ENCODE measurements at regions not wholly inside any gene's neighbourhood (a gene's known extent, or its start where the extent isn't known, plus 50 kb on each side); places are given as distances from the start of the nearest gene placed in this dataset.

DNA sequence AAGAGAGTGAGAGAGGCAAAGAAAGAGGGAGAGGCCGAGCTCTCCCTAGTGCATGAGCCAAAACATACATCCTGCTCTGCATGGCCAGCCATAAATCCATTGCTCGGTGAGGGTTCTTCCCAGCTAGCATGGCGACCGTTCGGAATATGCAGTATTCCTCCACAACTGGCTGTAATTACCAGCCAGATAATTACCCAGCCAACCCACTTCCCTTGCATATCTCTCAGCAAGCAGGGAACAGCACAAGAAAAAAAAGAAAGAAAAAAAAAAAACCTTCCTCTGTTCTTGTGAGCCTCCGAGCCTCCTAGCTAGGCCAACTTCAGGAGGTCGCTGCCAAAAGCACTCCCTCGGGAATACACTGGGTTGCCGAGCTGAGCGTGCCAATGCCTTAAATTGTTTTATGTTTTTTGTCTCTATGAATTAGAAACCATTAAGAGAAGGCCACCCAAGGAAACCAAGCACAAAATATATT, 567.9 kb downstream of the MED13L start (continued):
- TF ChIP-seq CUX1 (CRISPR knock-in tag; IDR thresholded peaks at IDR 0.05) = no peak
- TF ChIP-seq, protein P1, sequence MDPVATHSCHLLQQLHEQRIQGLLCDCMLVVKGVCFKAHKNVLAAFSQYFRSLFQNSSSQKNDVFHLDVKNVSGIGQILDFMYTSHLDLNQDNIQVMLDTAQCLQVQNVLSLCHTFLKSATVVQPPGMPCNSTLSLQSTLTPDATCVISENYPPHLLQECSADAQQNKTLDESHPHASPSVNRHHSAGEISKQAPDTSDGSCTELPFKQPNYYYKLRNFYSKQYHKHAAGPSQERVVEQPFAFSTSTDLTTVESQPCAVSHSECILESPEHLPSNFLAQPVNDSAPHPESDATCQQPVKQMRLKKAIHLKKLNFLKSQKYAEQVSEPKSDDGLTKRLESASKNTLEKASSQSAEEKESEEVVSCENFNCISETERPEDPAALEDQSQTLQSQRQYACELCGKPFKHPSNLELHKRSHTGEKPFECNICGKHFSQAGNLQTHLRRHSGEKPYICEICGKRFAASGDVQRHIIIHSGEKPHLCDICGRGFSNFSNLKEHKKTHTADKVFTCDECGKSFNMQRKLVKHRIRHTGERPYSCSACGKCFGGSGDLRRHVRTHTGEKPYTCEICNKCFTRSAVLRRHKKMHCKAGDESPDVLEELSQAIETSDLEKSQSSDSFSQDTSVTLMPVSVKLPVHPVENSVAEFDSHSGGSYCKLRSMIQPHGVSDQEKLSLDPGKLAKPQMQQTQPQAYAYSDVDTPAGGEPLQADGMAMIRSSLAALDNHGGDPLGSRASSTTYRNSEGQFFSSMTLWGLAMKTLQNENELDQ (CRISPR knock-in tag; IDR thresholded peaks at IDR 0.05; ENCODE audit: borderline replicate concordance) = no peak
- TF ChIP-seq, protein P2, sequence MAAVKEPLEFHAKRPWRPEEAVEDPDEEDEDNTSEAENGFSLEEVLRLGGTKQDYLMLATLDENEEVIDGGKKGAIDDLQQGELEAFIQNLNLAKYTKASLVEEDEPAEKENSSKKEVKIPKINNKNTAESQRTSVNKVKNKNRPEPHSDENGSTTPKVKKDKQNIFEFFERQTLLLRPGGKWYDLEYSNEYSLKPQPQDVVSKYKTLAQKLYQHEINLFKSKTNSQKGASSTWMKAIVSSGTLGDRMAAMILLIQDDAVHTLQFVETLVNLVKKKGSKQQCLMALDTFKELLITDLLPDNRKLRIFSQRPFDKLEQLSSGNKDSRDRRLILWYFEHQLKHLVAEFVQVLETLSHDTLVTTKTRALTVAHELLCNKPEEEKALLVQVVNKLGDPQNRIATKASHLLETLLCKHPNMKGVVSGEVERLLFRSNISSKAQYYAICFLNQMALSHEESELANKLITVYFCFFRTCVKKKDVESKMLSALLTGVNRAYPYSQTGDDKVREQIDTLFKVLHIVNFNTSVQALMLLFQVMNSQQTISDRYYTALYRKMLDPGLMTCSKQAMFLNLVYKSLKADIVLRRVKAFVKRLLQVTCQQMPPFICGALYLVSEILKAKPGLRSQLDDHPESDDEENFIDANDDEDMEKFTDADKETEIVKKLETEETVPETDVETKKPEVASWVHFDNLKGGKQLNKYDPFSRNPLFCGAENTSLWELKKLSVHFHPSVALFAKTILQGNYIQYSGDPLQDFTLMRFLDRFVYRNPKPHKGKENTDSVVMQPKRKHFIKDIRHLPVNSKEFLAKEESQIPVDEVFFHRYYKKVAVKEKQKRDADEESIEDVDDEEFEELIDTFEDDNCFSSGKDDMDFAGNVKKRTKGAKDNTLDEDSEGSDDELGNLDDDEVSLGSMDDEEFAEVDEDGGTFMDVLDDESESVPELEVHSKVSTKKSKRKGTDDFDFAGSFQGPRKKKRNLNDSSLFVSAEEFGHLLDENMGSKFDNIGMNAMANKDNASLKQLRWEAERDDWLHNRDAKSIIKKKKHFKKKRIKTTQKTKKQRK (IDR thresholded peaks at IDR 0.05; ENCODE audit: borderline replicate concordance, low read depth, low read length) = no peak
- TF ChIP-seq TAF1 (IDR thresholded peaks at IDR 0.05; ENCODE audit: control insufficient read depth, extremely low read depth, insufficient read depth, low read length, severe bottlenecking) = no peak
- TF ChIP-seq, protein P3, sequence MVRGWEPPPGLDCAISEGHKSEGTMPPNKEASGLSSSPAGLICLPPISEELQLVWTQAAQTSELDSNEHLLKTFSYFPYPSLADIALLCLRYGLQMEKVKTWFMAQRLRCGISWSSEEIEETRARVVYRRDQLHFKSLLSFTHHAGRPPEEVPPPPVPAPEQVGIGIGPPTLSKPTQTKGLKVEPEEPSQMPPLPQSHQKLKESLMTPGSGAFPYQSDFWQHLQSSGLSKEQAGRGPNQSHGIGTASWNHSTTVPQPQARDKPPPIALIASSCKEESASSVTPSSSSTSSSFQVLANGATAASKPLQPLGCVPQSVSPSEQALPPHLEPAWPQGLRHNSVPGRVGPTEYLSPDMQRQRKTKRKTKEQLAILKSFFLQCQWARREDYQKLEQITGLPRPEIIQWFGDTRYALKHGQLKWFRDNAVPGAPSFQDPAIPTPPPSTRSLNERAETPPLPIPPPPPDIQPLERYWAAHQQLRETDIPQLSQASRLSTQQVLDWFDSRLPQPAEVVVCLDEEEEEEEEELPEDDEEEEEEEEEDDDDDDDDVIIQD (CRISPR knock-in tag; IDR thresholded peaks at IDR 0.05) = no peak
- TF ChIP-seq GTF2E2 (tag; IDR thresholded peaks at IDR 0.05) = no peak
- no peak for TF ChIP-seq ZNF280A (IDR thresholded peaks at IDR 0.05; ENCODE audit: low read depth, partially characterized antibody)
- TF ChIP-seq PHTF2 (CRISPR knock-in tag; IDR thresholded peaks at IDR 0.05) = no peak
- no peak for TF ChIP-seq SRF (CRISPR knock-in tag; IDR thresholded peaks at IDR 0.05)
- no peak for TF ChIP-seq ZNF354B (CRISPR knock-in tag; IDR thresholded peaks at IDR 0.05)

Measured in K562 (cell line).